BLaER1 treated with 17β-estradiol and CSF1 and Interleukin-3, amounts not matched to agents 10 nM and 100 nM (cell line): ENCODE measurements at regions not wholly inside any gene's neighbourhood (a gene's known extent, or its start where the extent isn't known, plus 50 kb on each side); places are given as distances from the start of the nearest gene placed in this dataset.
"Not testable (repeated sequence)": the region's sequence is repeated elsewhere in the genome, so short reads cannot be mapped to it uniquely, and the experiment has no call there.

Experiments
- H3K27ac ChIP-seq, 11 experiments: shearing (Covaris generic); formaldehyde crosslinking; 2 replicates each; pipeline ENCODE4 v1.8.1; 2022
- H3K27me3 ChIP-seq, 11 experiments: shearing (Covaris generic); formaldehyde crosslinking; 2 replicates each; pipeline ENCODE4 v1.8.1; 2022
- H3K36me3 ChIP-seq, 11 experiments: shearing (Covaris generic); formaldehyde crosslinking; 2 replicates each; pipeline ENCODE4 v1.8.1; 2022
- H3K4me1 ChIP-seq, 10 experiments: shearing (Covaris generic); formaldehyde crosslinking; 2 replicates each; pipeline ENCODE4 v1.8.1; 2022
- H3K4me2 ChIP-seq, 11 experiments: shearing (Covaris generic); formaldehyde crosslinking; 2 replicates each; pipeline ENCODE4 v1.8.1; 2022
- H3K4me3 ChIP-seq, 10 experiments: shearing (Covaris generic); formaldehyde crosslinking; 2 replicates each; pipeline ENCODE4 v1.8.1; 2022
- H3K9ac ChIP-seq, 11 experiments: shearing (Covaris generic); formaldehyde crosslinking; 2 replicates each; pipeline ENCODE4 v1.8.1; 2022
- H3K9me3 ChIP-seq, 11 experiments: shearing (Covaris generic); formaldehyde crosslinking; replicated peaks in 1 of 11; 2 replicates each; pipeline ENCODE4 v1.8.1; 2022
- H4K20me1 ChIP-seq, 11 experiments: shearing (Covaris generic); formaldehyde crosslinking; 2 replicates each; pipeline ENCODE4 v1.8.1; 2022
- Cebpa-rat ChIP-seq, 11 experiments: shearing (Covaris generic); IDR thresholded peaks; 2 replicates each; pipeline ENCODE4 v1.8.1; 2022

DNA sequence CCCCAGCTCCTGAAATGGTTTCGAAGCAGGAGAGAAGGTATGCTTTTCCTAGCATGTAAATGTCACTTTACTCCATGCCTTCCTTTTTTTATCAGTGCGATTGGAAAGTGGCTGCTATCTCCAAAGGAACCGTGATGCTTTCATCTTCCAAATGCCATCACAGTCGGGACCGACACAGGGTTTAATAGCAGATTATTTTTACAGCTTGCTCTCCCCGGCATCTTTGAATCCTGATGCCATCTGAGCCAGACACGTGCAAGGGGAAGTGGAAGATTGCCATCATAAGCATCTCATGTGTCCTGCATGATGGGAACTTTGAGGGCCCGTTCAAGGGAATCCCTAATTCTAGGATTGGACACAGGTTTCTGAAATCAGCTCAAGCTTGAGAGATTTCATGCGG, 253.4 kb upstream of the KCNG1 start:
- H3K4me3 ChIP-seq, result no peak overlapping the region
- H3K4me1 ChIP-seq, result peaks cover 16 to 35% (median 29%) of the 10 kb centered on the region in 10 experiments; a peak in 19 of 20 replicates
- H3K36me3 ChIP-seq, result no peaks in the 10 kb centered on the region
- peaks cover 0 to 14% (median 6%) of the 10 kb centered on the region in 11 experiments; a peak in 5 of 22 replicates for H3K9me3 ChIP-seq
- H3K27me3 ChIP-seq, result no peaks in the 10 kb centered on the region
- no peak overlapping the region for H3K27ac ChIP-seq
- peak overlapping the region; percentile 30 to 67 (median 37); a peak in 20 of 22 replicates for H3K4me2 ChIP-seq
- no peak for TF ChIP-seq Cebpa-rat (IDR thresholded peaks at IDR 0.05)
- H3K9ac ChIP-seq, result no peak overlapping the region
- H4K20me1 ChIP-seq, result no peaks in the 10 kb centered on the region; a peak in 1 of 22 replicates

DNA sequence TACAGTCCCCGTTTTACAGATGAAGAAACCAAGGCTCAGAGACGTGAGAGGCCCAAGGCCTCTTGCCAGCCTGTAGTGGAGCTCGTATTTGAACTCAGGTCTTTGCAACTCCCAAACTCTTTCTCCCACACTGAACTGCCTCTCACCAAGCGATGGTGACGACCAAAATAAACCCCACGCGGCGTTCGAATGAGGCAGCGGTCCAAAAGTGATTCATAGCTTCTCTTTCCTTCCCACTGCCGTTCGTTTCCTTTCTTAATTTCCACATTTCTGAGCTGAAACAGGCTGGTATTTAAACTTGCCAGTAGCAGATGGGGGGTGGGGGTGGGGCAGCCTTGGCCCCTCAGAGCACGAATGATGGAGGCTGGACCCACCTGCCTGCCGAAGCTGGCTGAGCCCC, 252.9 kb upstream of the KCNG1 start:
- H3K36me3 ChIP-seq, result no peaks in the 10 kb centered on the region
- H3K9ac ChIP-seq, result no peak overlapping the region
- H3K4me3 ChIP-seq, result no peak overlapping the region
- peaks cover 0 to 18% (median 6%) of the 10 kb centered on the region in 11 experiments; a peak in 7 of 22 replicates for H3K9me3 ChIP-seq
- H3K27ac ChIP-seq, result no peak overlapping the region
- peak overlapping the region; percentile 30 to 67 (median 37); a peak in 19 of 22 replicates for H3K4me2 ChIP-seq
- peaks cover 16 to 35% (median 29%) of the 10 kb centered on the region in 10 experiments; a peak in 19 of 20 replicates for H3K4me1 ChIP-seq
- no peaks in the 10 kb centered on the region for H3K27me3 ChIP-seq
- H4K20me1 ChIP-seq, result no peaks in the 10 kb centered on the region; a peak in 1 of 22 replicates
- TF ChIP-seq Cebpa-rat (IDR thresholded peaks at IDR 0.05), result no peak

GRCh38 chr20:51275181-51275580, 252.3 kb upstream of the KCNG1 start:
- H3K4me3 ChIP-seq, result no peak overlapping the region
- TF ChIP-seq Cebpa-rat (IDR thresholded peaks at IDR 0.05), result no peak
- peaks cover 0 to 22% (median 6%) of the 10 kb centered on the region in 11 experiments; a peak in 7 of 22 replicates for H3K9me3 ChIP-seq
- H3K27me3 ChIP-seq, result no peaks in the 10 kb centered on the region
- peak overlapping the region in 7 of 11 experiments; percentile 31 to 67 (median 43); a peak in 10 of 22 replicates for H3K4me2 ChIP-seq
- peaks cover 16 to 35% (median 29%) of the 10 kb centered on the region in 10 experiments; a peak in 19 of 20 replicates for H3K4me1 ChIP-seq
- no peak overlapping the region for H3K9ac ChIP-seq
- no peak overlapping the region for H3K27ac ChIP-seq
- H4K20me1 ChIP-seq, result no peaks in the 10 kb centered on the region; a peak in 1 of 22 replicates
- H3K36me3 ChIP-seq, result no peaks in the 10 kb centered on the region

DNA sequence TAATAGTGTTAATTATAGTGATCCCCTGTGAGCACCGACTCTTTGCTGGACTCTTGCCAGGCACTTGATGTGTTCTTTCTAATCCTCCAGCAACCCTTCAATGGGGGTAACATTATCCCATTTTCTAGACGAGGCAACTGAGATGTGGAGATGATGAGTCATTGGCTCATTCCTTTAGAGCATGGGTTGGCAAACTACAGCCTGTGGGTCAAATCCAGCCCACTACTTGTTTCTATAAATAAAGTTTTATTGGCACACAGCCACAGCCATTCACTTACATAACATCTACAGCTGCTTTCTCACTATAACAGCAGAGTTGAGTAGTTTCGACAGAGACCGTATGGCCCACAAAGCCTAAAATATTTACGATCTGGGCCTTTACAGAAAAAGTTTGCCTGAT, 249.5 kb upstream of the KCNG1 start:
- H3K27me3 ChIP-seq, result no peaks in the 10 kb centered on the region
- H4K20me1 ChIP-seq, result no peaks in the 10 kb centered on the region; a peak in 1 of 22 replicates
- no peaks in the 10 kb centered on the region for H3K36me3 ChIP-seq
- H3K9me3 ChIP-seq, result peaks cover 5 to 23% (median 11%) of the 10 kb centered on the region in 11 experiments; a peak in 17 of 22 replicates
- H3K4me3 ChIP-seq, result no peak overlapping the region
- H3K4me2 ChIP-seq, result peak overlapping the region in 4 of 11 experiments; percentile 1 to 24 (median 9); a peak in 5 of 22 replicates
- H3K4me1 ChIP-seq, result peaks cover 16 to 35% (median 29%) of the 10 kb centered on the region in 10 experiments; a peak in 19 of 20 replicates
- no peak overlapping the region for H3K27ac ChIP-seq
- no peak for TF ChIP-seq Cebpa-rat (IDR thresholded peaks at IDR 0.05)
- no peak overlapping the region for H3K9ac ChIP-seq

DNA sequence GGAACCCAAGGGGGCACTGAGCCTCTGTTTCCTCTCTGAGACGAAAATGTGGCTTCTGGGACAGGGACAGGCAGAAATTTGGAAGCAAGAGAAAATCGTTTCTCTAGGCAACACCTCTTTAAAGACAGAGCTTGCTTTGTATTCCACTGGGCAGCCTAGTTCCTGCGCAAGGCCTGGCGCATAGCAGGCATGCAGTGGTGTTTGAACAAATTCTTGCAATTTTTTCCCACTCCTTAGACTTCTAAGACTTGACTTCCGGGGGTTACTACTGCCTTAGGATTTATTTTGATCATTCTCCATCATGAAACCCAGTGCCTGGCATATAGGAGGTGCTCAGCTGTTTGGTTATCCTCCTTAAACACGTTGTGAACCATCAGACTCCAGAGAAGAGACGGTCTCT, 249.0 kb upstream of the KCNG1 start:
- no peak for TF ChIP-seq Cebpa-rat (IDR thresholded peaks at IDR 0.05)
- no peaks in the 10 kb centered on the region; a peak in 1 of 22 replicates for H4K20me1 ChIP-seq
- no peaks in the 10 kb centered on the region for H3K36me3 ChIP-seq
- H3K27ac ChIP-seq, result no peak overlapping the region
- peaks cover 6 to 23% (median 13%) of the 10 kb centered on the region in 11 experiments; a peak in 17 of 22 replicates for H3K9me3 ChIP-seq
- H3K9ac ChIP-seq, result no peak overlapping the region
- no peaks in the 10 kb centered on the region for H3K27me3 ChIP-seq
- peaks cover 16 to 31% (median 26%) of the 10 kb centered on the region in 10 experiments; a peak in 19 of 20 replicates for H3K4me1 ChIP-seq
- no peak overlapping the region for H3K4me3 ChIP-seq
- peak overlapping the region in 3 of 11 experiments; percentile 1 to 17 (median 1); a peak in 3 of 22 replicates for H3K4me2 ChIP-seq

- not testable (repeated sequence) for H3K4me3 ChIP-seq, H3K9ac ChIP-seq, H3K36me3 ChIP-seq, H3K27me3 ChIP-seq, H3K4me2 ChIP-seq, H3K27ac ChIP-seq, H4K20me1 ChIP-seq
- Histone ChIP-seq H3K9me3 (peaks cover 6 to 28% (median 19%) of the 10 kb centered on the region in 11 experiments; a peak in 19 of 22 replicates), H3K4me1 (peaks cover 9 to 25% (median 20%) of the 10 kb centered on the region in 10 experiments; a peak in 19 of 20 replicates)
These were observed 248.4 kb upstream of the KCNG1 start for GRCh38 chr20:51271289-51271688.

DNA sequence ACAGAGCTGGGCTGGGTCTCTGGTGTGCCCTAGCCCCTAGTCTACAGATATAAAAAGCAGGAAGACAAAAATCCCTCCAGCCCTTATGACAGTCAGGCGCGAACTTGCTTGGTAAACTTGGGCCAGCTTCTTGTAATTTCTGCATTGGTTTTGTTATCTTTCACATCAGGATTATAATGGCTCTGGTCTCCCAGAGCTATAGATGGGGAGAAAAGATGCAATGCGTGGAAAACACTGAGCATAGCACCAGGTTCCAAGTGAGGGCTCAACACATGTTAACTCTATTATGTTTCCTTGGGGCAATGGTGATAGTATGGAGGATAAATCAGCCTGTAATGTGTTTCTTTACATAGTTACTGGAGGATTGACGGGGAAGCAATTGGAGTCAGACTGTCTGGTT, 246.8 kb upstream of the KCNG1 start:
- Histone ChIP-seq H4K20me1 (no peaks in the 10 kb centered on the region; a peak in 1 of 22 replicates), H3K36me3 (no peaks in the 10 kb centered on the region), H3K9me3 (peaks cover 15 to 44% (median 35%) of the 10 kb centered on the region in 11 experiments), H3K4me3 (no peak overlapping the region), H3K9ac (no peak overlapping the region), H3K27ac (no peak overlapping the region), H3K4me1 (peaks cover 0 to 14% (median 10%) of the 10 kb centered on the region in 10 experiments; a peak in 10 of 20 replicates), H3K4me2 (no peak overlapping the region), H3K27me3 (no peaks in the 10 kb centered on the region)
- TF ChIP-seq Cebpa-rat (IDR thresholded peaks at IDR 0.05), result no peak

GRCh38 chr20:51267679-51268078, 244.8 kb upstream of the KCNG1 start:
- no peak for TF ChIP-seq Cebpa-rat (IDR thresholded peaks at IDR 0.05)
- no peaks in the 10 kb centered on the region for H3K27me3 ChIP-seq
- H3K9me3 ChIP-seq, result peaks cover 15 to 44% (median 36%) of the 10 kb centered on the region in 11 experiments

GRCh38 chr20:51266353-51266752, 243.4 kb upstream of the KCNG1 start:
- peaks cover 0 to 13% (median 0%) of the 10 kb centered on the region in 10 experiments; a peak in 3 of 20 replicates for H3K4me1 ChIP-seq
- TF ChIP-seq Cebpa-rat (IDR thresholded peaks at IDR 0.05), result no peak
- H3K9me3 ChIP-seq, result peaks cover 15 to 44% (median 36%) of the 10 kb centered on the region in 11 experiments
- H3K27ac ChIP-seq, result no peak overlapping the region
- H3K36me3 ChIP-seq, result no peaks in the 10 kb centered on the region
- no peak overlapping the region for H3K9ac ChIP-seq
- H4K20me1 ChIP-seq, result no peaks in the 10 kb centered on the region
- H3K4me2 ChIP-seq, result no peak overlapping the region
- H3K27me3 ChIP-seq, result no peaks in the 10 kb centered on the region
- no peak overlapping the region for H3K4me3 ChIP-seq

More at GRCh38 chr20:51267679-51268078, 244.8 kb upstream of the KCNG1 start:
- no peak overlapping the region for H3K4me3 ChIP-seq
- no peak overlapping the region for H3K4me2 ChIP-seq
- H4K20me1 ChIP-seq, result no peaks in the 10 kb centered on the region
- H3K9ac ChIP-seq, result no peak overlapping the region
- no peak overlapping the region for H3K27ac ChIP-seq
- H3K4me1 ChIP-seq, result peaks cover 0 to 17% (median 6%) of the 10 kb centered on the region in 10 experiments; a peak in 13 of 20 replicates
- no peaks in the 10 kb centered on the region for H3K36me3 ChIP-seq
